Liver (tissue), 8 donors: ENCODE measurements at regions not wholly inside any gene's neighbourhood (a gene's known extent, or its start where the extent isn't known, plus 50 kb on each side); places are given as distances from the start of the nearest gene placed in this dataset.

Source experiments
- DNase-seq: peaks from one replicate; pipeline ENCODE4 v3.0.0-alpha.2; 2017; ENCODE audit warnings: low spot score
- H3K27ac ChIP-seq, 2 donors: one replicate each; pipeline ENCODE4 v1.7.0; 2013; ENCODE audit warnings: inconsistent platforms in 2 of 2, low read length in 2 of 2, control low read depth in 1 of 2, low read depth in 1 of 2, mild to moderate bottlenecking in 1 of 2
- H3K27me3 ChIP-seq, 4 donors: one replicate each; pipeline versions ENCODE4 v1.6.1 to v1.7.0; 2013; ENCODE audit warnings: low read length in 3 of 4, inconsistent platforms in 1 of 4, mild to moderate bottlenecking in 1 of 4, moderate library complexity in 1 of 4; ENCODE audit not compliant: control insufficient read depth in 4 of 4, insufficient read depth in 4 of 4
- H3K36me3 ChIP-seq, 4 donors: one replicate each; pipeline versions ENCODE4 v1.6.1 to v1.7.0; 2013; ENCODE audit warnings: low read length in 3 of 4, mild to moderate bottlenecking in 3 of 4, low read depth in 1 of 4, moderate library complexity in 1 of 4; ENCODE audit not compliant: control insufficient read depth in 4 of 4, insufficient read depth in 3 of 4
- H3K4me1 ChIP-seq, 4 donors: one replicate each; pipeline versions ENCODE4 v1.6.1 to v1.7.0; 2013; ENCODE audit warnings: low read length in 3 of 4, mild to moderate bottlenecking in 3 of 4, moderate library complexity in 1 of 4; ENCODE audit not compliant: control insufficient read depth in 4 of 4, insufficient read depth in 4 of 4
- H3K4me3 ChIP-seq, 3 donors: one replicate each; pipeline versions ENCODE4 v1.6.1 to v1.7.0; 2013; ENCODE audit warnings: low read length in 3 of 3, control low read depth in 1 of 3, low read depth in 1 of 3, mild to moderate bottlenecking in 1 of 3
- H3K9ac ChIP-seq, 2 donors: one replicate each; pipeline ENCODE4 v1.7.0; 2013; ENCODE audit warnings: low read length in 2 of 2, mild to moderate bottlenecking in 2 of 2, moderate library complexity in 2 of 2, control low read depth in 1 of 2, low read depth in 1 of 2
- H3K9me3 ChIP-seq, 4 donors: one replicate each; pipeline versions ENCODE4 v1.6.1 to v1.7.0; 2013; ENCODE audit warnings: low read length in 3 of 4; ENCODE audit not compliant: control insufficient read depth in 4 of 4
- ATF3 ChIP-seq: IDR thresholded peaks from 2 replicates; pipeline ENCODE4 v1.6.1; 2016; ENCODE audit warnings: antibody characterized with exemption
- CTCF ChIP-seq: fragments of 150-350 bp; IDR thresholded peaks from 2 replicates; pipeline ENCODE4 v1.5.1; 2017; ENCODE audit warnings: improper control_type of control experiment, low read depth, low read length; ENCODE audit not compliant: missing input control
- FOXA1 ChIP-seq: IDR thresholded peaks from 2 replicates; pipeline ENCODE4 v1.6.1; 2016; ENCODE audit warnings: antibody characterized with exemption
- JUND ChIP-seq, 2 donors: IDR thresholded peaks; 2 replicates each; pipeline ENCODE4 v1.6.1; 2016; ENCODE audit warnings: antibody characterized with exemption in 2 of 2
- RAD21 ChIP-seq, 2 donors: IDR thresholded peaks; 2 replicates each; pipeline ENCODE4 v1.6.1; 2016; ENCODE audit warnings: antibody characterized with exemption in 2 of 2, mild to moderate bottlenecking in 2 of 2
- REST ChIP-seq: IDR thresholded peaks from 2 replicates; pipeline ENCODE4 v1.6.1; 2016; ENCODE audit warnings: antibody characterized with exemption, mild to moderate bottlenecking
- RXRA ChIP-seq, 2 donors: IDR thresholded peaks; 2 replicates each; pipeline ENCODE4 v1.6.1; 2017 to 2018; ENCODE audit warnings: antibody characterized with exemption in 2 of 2, mild to moderate bottlenecking in 1 of 2
- SP1 ChIP-seq: IDR thresholded peaks from 2 replicates; pipeline ENCODE4 v1.6.1; 2018; ENCODE audit warnings: antibody characterized with exemption, mild to moderate bottlenecking
- ZBTB33 ChIP-seq: IDR thresholded peaks from 2 replicates; pipeline ENCODE4 v1.6.1; 2016; ENCODE audit warnings: antibody characterized with exemption
- WGBS: extraction: QIAGEN DNeasy Blood & Tissue Kit; methylation state at CpG from one replicate; pipeline ENCODE4 v1.1.7; 2013; 5-methylcytosine and 5-hydroxymethylcytosine counted together
- donor health status: healthy.
- donor health status: healthy.
- donor health status: healthy.
- donor health status: healthy.
- donor health status: healthy.

- 62% methylated on average over 6 of the region's 6 CpGs for WGBS
- no peaks in the 10 kb centered on the region for H3K36me3 ChIP-seq
- DNase-seq, result no peak
- H3K27ac ChIP-seq, result no peak overlapping the region
- H3K4me1 ChIP-seq, result no peaks in the 10 kb centered on the region
- no peak for TF ChIP-seq SP1
- TF ChIP-seq RXRA (IDR thresholded peaks at IDR 0.05), result no peak
- TF ChIP-seq CTCF, result no peak
- no peak for TF ChIP-seq ZBTB33
- TF ChIP-seq FOXA1, result no peak
- no peak for TF ChIP-seq ATF3
- TF ChIP-seq JUND (IDR thresholded peaks at IDR 0.05), result no peak
- H3K4me3 ChIP-seq, result no peak overlapping the region
- H3K9ac ChIP-seq, result no peak overlapping the region
- H3K27me3 ChIP-seq, result no peaks in the 10 kb centered on the region
- no peaks in the 10 kb centered on the region for H3K9me3 ChIP-seq
Observed at GRCh38 chr5:4699592-4699991, 440.5 kb upstream of the ADAMTS16 start.

GRCh38 chr5:4700069-4700468 is 440.1 kb upstream of the ADAMTS16 start:
- H3K9ac ChIP-seq, result no peak overlapping the region
- TF ChIP-seq REST, result no peak
- peak; percentile 55 to 68 for TF ChIP-seq RAD21 (IDR thresholded peaks at IDR 0.05)
- TF ChIP-seq CTCF, result peak; percentile 40
- H3K27me3 ChIP-seq, result no peaks in the 10 kb centered on the region
- no peaks in the 10 kb centered on the region for H3K36me3 ChIP-seq
- no peaks in the 10 kb centered on the region for H3K9me3 ChIP-seq
- DNase-seq, result peak; percentile 52
- no peaks in the 10 kb centered on the region for H3K4me1 ChIP-seq
- no peak overlapping the region for H3K4me3 ChIP-seq
- no peak overlapping the region for H3K27ac ChIP-seq
- 35% methylated on average over 7 of the region's 7 CpGs for WGBS
